GM18499 (cell line): ENCODE measurements at regions not wholly inside any gene's neighbourhood (a gene's known extent, or its start where the extent isn't known, plus 50 kb on each side); places are given as distances from the start of the nearest gene placed in this dataset.

Source experiments
- ATAC-seq: cut with Tn5 transposase; IDR thresholded peaks from one replicate; pipeline ENCODE4 v1.9.1; 2021; ENCODE audit warnings: moderate number of reproducible peaks; ENCODE audit not compliant: insufficient read depth, unreplicated experiment

DNA sequence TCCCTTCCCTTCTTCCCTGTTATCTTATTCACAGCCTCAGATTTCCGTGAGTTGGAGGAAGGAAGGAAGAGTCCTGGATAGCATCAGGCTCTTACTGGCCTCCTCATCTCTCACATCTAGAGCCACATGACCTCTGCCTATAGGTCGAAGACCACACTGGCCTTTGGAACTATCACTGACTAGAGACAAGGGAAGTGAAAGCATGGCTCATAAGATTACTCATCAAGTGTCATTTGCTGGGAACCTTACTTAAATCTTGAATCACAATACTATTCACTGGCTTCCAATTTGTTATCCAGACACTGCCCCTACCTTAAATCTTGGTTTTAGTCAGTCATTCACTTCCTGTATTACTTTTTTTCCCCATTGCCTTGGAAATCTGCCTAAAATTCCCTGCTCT is 61.6 kb upstream of the MTMR8 start:
- ATAC-seq = peak; percentile 83

DNA sequence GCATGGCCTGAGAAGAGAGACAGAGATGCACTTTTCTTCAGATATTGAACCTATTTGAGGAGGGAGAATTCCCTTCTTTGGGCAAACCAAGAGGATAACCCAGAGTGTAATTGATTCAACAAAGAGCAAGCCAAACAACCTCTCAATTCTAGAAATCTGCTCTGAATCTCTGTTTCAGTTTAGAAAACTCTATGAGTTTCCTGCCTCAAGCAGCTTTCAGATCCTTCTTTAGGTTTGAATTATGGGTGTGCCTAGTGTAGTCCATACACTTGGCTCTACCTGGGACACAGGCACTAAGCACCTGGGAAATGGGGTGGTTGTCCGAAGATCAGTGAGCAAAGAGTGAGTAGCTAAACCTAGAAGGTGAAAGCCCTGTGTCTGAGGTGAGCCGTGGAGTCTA is 52.0 kb upstream of the MTMR8 start:
- ATAC-seq = no peak
